ENCODE measurements at regions not wholly inside any gene's neighbourhood (a gene's known extent, or its start where the extent isn't known, plus 50 kb on each side); places are given as distances from the start of the nearest gene placed in this dataset.

DNA sequence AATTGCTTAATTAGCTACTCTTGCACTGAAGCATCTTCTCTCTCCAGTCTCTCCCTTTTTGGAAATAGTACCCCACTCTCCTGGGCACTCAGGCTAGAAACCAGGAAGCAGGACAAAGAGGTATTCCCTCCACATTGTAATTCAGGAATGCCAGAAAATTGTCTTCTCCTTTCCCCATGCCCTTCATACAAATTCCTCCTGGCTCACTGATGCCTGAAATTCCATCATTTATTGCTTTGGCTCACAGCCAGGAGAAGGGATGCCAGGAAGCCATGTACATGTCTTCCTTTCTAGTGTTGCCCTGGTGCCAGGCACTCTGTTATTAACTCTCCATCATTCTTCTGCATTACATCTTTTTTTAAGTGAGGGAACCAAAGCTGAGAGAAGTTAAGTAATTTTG lies 716.5 kb upstream of the C9orf72 start:
- no peak for ATAC-seq (ENCODE audit: low read depth)
- H3K14ac ChIP-seq (replicated peaks; ENCODE audit: low read depth, low read length) = no peak overlapping the region

More for the DNA sequence above, 716.5 kb upstream of the C9orf72 start:
- no peaks in the 10 kb centered on the region for H3K36me3 ChIP-seq (ENCODE audit: control insufficient read depth, insufficient read depth, low read length)
- no peak overlapping the region for H2AK5ac ChIP-seq (ENCODE audit: low read depth, low read length)
- H4K20me1 ChIP-seq (ENCODE audit: insufficient read depth, low read length) = no peaks in the 10 kb centered on the region
- no peaks in the 10 kb centered on the region for H3K9me1 ChIP-seq (ENCODE audit: insufficient read depth, low read length)
- no peaks in the 10 kb centered on the region for H3K27me3 ChIP-seq (ENCODE audit: control insufficient read depth, insufficient read depth, low read length)
- no peak overlapping the region for H2AFZ ChIP-seq (replicated peaks; ENCODE audit: low read length, poor library complexity)
- H3K4ac ChIP-seq (ENCODE audit: low read depth, low read length) = no peak overlapping the region
- no peak overlapping the region for H3K27ac ChIP-seq (ENCODE audit: insufficient read depth, low read length)
- no peak overlapping the region for H4K91ac ChIP-seq (ENCODE audit: insufficient read depth, low read depth, low read length)
- DNase-seq = no peak
- no peak overlapping the region for H3K18ac ChIP-seq (ENCODE audit: low read depth, low read length)
- no peak overlapping the region for H2AK9ac ChIP-seq (replicated peaks; ENCODE audit: low read depth, low read length, poor library complexity)
- in situ Hi-C loops (cut with MboI; ENCODE audit: low sequenced_read_pairs) (no loop called here), dilution Hi-C loops (cut with HindIII; ENCODE audit: low sequenced_read_pairs, unreplicated experiment) (no loop called here), intact Hi-C loops (cut with micrococcal nuclease) (no loop called here)
- no peak overlapping the region for H4K8ac ChIP-seq (ENCODE audit: low read depth in 2 of 2, low read length in 2 of 2)
- H2BK120ac ChIP-seq (ENCODE audit: low read depth, low read length) = no peak overlapping the region
- no peak overlapping the region for H2BK5ac ChIP-seq (ENCODE audit: low read depth, low read length, poor library complexity, severe bottlenecking)
- no peak overlapping the region for H4K5ac ChIP-seq (ENCODE audit: low read depth, low read length)
- H3K23ac ChIP-seq (ENCODE audit: low read depth, low read length) = no peak overlapping the region
- CTCF ChIA-PET = no interaction called here
- no peaks in the 10 kb centered on the region for H3K79me1 ChIP-seq (ENCODE audit: low read depth in 1 of 2, low read length in 2 of 2)
- no peak overlapping the region for H2BK15ac ChIP-seq (ENCODE audit: low read depth, low read length)
- no peak overlapping the region for H3K4me2 ChIP-seq (ENCODE audit: low read depth, low read length)
- no peak overlapping the region for H3K9ac ChIP-seq (ENCODE audit: low read depth, low read length)
- no peak overlapping the region for H3K56ac ChIP-seq (ENCODE audit: extremely low read depth, insufficient read depth, low read length)
- POLR2A ChIA-PET (ENCODE audit: unreplicated experiment) = no interaction called here
- TF ChIP-seq RAD21 (IDR thresholded peaks at IDR 0.05; ENCODE audit: low read length) (no peak), MAFK (IDR thresholded peaks at IDR 0.05; ENCODE audit: low read depth, low read length) (no peak), SMC3 (IDR thresholded peaks at IDR 0.05; ENCODE audit: low read depth, low read length) (no peak), POLR2A (IDR thresholded peaks at IDR 0.05; ENCODE audit: low read depth, low read length) (no peak), RFX5 (IDR thresholded peaks at IDR 0.05; ENCODE audit: low read depth, low read length) (no peak), MXI1 (IDR thresholded peaks at IDR 0.05; ENCODE audit: borderline replicate concordance, low read depth, low read length) (no peak), CEBPB (IDR thresholded peaks at IDR 0.05; ENCODE audit: low read depth, low read length) (no peak), BHLHE40 (IDR thresholded peaks at IDR 0.05; ENCODE audit: low read depth, low read length) (no peak), FOS (IDR thresholded peaks at IDR 0.05; ENCODE audit: low read depth, low read length) (no peak), RCOR1 (IDR thresholded peaks at IDR 0.05; ENCODE audit: insufficient replicate concordance, low read length) (no peak), NFE2L2 (IDR thresholded peaks at IDR 0.05; ENCODE audit: low read depth, low read length) (no peak), CHD1 (IDR thresholded peaks at IDR 0.05; ENCODE audit: low read depth, low read length) (no peak), MAZ (IDR thresholded peaks at IDR 0.05; ENCODE audit: borderline replicate concordance, low read depth, low read length) (no peak)
- TF ChIP-seq, protein P1, sequence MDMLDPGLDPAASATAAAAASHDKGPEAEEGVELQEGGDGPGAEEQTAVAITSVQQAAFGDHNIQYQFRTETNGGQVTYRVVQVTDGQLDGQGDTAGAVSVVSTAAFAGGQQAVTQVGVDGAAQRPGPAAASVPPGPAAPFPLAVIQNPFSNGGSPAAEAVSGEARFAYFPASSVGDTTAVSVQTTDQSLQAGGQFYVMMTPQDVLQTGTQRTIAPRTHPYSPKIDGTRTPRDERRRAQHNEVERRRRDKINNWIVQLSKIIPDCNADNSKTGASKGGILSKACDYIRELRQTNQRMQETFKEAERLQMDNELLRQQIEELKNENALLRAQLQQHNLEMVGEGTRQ (IDR thresholded peaks at IDR 0.05; ENCODE audit: low read depth, low read length) = no peak
- TF ChIP-seq, protein P2, sequence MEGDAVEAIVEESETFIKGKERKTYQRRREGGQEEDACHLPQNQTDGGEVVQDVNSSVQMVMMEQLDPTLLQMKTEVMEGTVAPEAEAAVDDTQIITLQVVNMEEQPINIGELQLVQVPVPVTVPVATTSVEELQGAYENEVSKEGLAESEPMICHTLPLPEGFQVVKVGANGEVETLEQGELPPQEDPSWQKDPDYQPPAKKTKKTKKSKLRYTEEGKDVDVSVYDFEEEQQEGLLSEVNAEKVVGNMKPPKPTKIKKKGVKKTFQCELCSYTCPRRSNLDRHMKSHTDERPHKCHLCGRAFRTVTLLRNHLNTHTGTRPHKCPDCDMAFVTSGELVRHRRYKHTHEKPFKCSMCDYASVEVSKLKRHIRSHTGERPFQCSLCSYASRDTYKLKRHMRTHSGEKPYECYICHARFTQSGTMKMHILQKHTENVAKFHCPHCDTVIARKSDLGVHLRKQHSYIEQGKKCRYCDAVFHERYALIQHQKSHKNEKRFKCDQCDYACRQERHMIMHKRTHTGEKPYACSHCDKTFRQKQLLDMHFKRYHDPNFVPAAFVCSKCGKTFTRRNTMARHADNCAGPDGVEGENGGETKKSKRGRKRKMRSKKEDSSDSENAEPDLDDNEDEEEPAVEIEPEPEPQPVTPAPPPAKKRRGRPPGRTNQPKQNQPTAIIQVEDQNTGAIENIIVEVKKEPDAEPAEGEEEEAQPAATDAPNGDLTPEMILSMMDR (conservative IDR thresholded peaks at IDR 0.05; ENCODE audit: low read depth, low read length) = no peak
- H3K4me3 ChIP-seq (ENCODE audit: insufficient read depth, low read depth, low read length) = no peak overlapping the region
- no peaks in the 10 kb centered on the region for H3K4me1 ChIP-seq (ENCODE audit: control insufficient read depth, insufficient read depth, low read length)
- H2BK20ac ChIP-seq (ENCODE audit: low read depth, low read length) = no peak overlapping the region
- BruUV-seq (replicated peaks) = no TSS peak
- peaks cover 3% of the 10 kb centered on the region; the same call in 1 of the 2 replicates for H3K9me3 ChIP-seq (ENCODE audit: control insufficient read depth, insufficient read depth, low read length)
